ENCODE measurements at regions not wholly inside any gene's neighbourhood (a gene's known extent, or its start where the extent isn't known, plus 50 kb on each side); places are given as distances from the start of the nearest gene placed in this dataset.

- H3K27ac ChIP-seq (ENCODE audit: low read depth, low read length) = no peak overlapping the region
- H3K9me3 ChIP-seq (ENCODE audit: control insufficient read depth in 3 of 3, low read length in 3 of 3) = no peaks in the 10 kb centered on the region
- H3K9ac ChIP-seq (ENCODE audit: low read depth in 1 of 3, low read length in 3 of 3) = no peak overlapping the region
- H3K36me3 ChIP-seq (ENCODE audit: control insufficient read depth in 3 of 3, insufficient read depth in 3 of 3, low read length in 3 of 3) = no peaks in the 10 kb centered on the region
- H3K4me1 ChIP-seq (ENCODE audit: control insufficient read depth in 3 of 3, insufficient read depth in 3 of 3, low read length in 3 of 3) = no peaks in the 10 kb centered on the region
- no peaks in the 10 kb centered on the region for H3K27me3 ChIP-seq (ENCODE audit: control insufficient read depth in 3 of 3, insufficient read depth in 3 of 3, low read length in 3 of 3)
- H3K4me3 ChIP-seq (ENCODE audit: low read length in 3 of 3) = no peak overlapping the region
Measured at GRCh38 chr7:8809320-8809719, 375.9 kb downstream of the NXPH1 start.

- H3K9ac ChIP-seq (ENCODE audit: low read depth in 1 of 3, low read length in 3 of 3) = no peak overlapping the region
- no peaks in the 10 kb centered on the region for H3K4me1 ChIP-seq (ENCODE audit: control insufficient read depth in 3 of 3, insufficient read depth in 3 of 3, low read length in 3 of 3)
- H3K36me3 ChIP-seq (ENCODE audit: control insufficient read depth in 3 of 3, insufficient read depth in 3 of 3, low read length in 3 of 3) = no peaks in the 10 kb centered on the region
- H3K4me3 ChIP-seq (ENCODE audit: low read length in 3 of 3) = no peak overlapping the region
- no peaks in the 10 kb centered on the region for H3K27me3 ChIP-seq (ENCODE audit: control insufficient read depth in 3 of 3, insufficient read depth in 3 of 3, low read length in 3 of 3)
- no peaks in the 10 kb centered on the region for H3K9me3 ChIP-seq (ENCODE audit: control insufficient read depth in 3 of 3, low read length in 3 of 3)
- no peak overlapping the region for H3K27ac ChIP-seq (ENCODE audit: low read depth, low read length)
Measured at GRCh38 chr7:8817448-8818036, 384.1 kb downstream of the NXPH1 start.

GRCh38 chr7:8818406-8818805 lies 385.0 kb downstream of the NXPH1 start:
- Histone ChIP-seq H3K27me3 (ENCODE audit: control insufficient read depth in 3 of 3, insufficient read depth in 3 of 3, low read length in 3 of 3) (no peaks in the 10 kb centered on the region), H3K4me3 (ENCODE audit: low read length in 3 of 3) (no peak overlapping the region), H3K4me1 (ENCODE audit: control insufficient read depth in 3 of 3, insufficient read depth in 3 of 3, low read length in 3 of 3) (no peaks in the 10 kb centered on the region), H3K27ac (ENCODE audit: low read depth, low read length) (no peak overlapping the region), H3K9ac (ENCODE audit: low read depth in 1 of 3, low read length in 3 of 3) (no peak overlapping the region), H3K36me3 (ENCODE audit: control insufficient read depth in 3 of 3, insufficient read depth in 3 of 3, low read length in 3 of 3) (no peaks in the 10 kb centered on the region), H3K9me3 (ENCODE audit: control insufficient read depth in 3 of 3, low read length in 3 of 3) (no peaks in the 10 kb centered on the region)

- no peak overlapping the region for H3K4me3 ChIP-seq (ENCODE audit: low read length in 3 of 3)
- H3K4me1 ChIP-seq (ENCODE audit: control insufficient read depth in 3 of 3, insufficient read depth in 3 of 3, low read length in 3 of 3) = no peaks in the 10 kb centered on the region
- H3K27me3 ChIP-seq (ENCODE audit: control insufficient read depth in 3 of 3, insufficient read depth in 3 of 3, low read length in 3 of 3) = no peaks in the 10 kb centered on the region
- no peak overlapping the region for H3K9ac ChIP-seq (ENCODE audit: low read depth in 1 of 3, low read length in 3 of 3)
- no peaks in the 10 kb centered on the region for H3K9me3 ChIP-seq (ENCODE audit: control insufficient read depth in 3 of 3, low read length in 3 of 3)
- no peaks in the 10 kb centered on the region for H3K36me3 ChIP-seq (ENCODE audit: control insufficient read depth in 3 of 3, insufficient read depth in 3 of 3, low read length in 3 of 3)
- no peak overlapping the region for H3K27ac ChIP-seq (ENCODE audit: low read depth, low read length)
Measured at GRCh38 chr7:8822595-8822994, 389.2 kb downstream of the NXPH1 start.

GRCh38 chr7:8823486-8823885 lies 390.1 kb downstream of the NXPH1 start:
- H3K36me3 ChIP-seq (ENCODE audit: control insufficient read depth in 3 of 3, insufficient read depth in 3 of 3, low read length in 3 of 3) = no peaks in the 10 kb centered on the region
- H3K9ac ChIP-seq (ENCODE audit: low read depth in 1 of 3, low read length in 3 of 3) = no peak overlapping the region
- H3K9me3 ChIP-seq (ENCODE audit: control insufficient read depth in 3 of 3, low read length in 3 of 3) = no peaks in the 10 kb centered on the region
- H3K27ac ChIP-seq (ENCODE audit: low read depth, low read length) = no peak overlapping the region
- no peak overlapping the region for H3K4me3 ChIP-seq (ENCODE audit: low read length in 3 of 3)
- H3K4me1 ChIP-seq (ENCODE audit: control insufficient read depth in 3 of 3, insufficient read depth in 3 of 3, low read length in 3 of 3) = no peaks in the 10 kb centered on the region
- H3K27me3 ChIP-seq (ENCODE audit: control insufficient read depth in 3 of 3, insufficient read depth in 3 of 3, low read length in 3 of 3) = no peaks in the 10 kb centered on the region

GRCh38 chr7:8827329-8827728 lies 393.9 kb downstream of the NXPH1 start:
- Histone ChIP-seq H3K27me3 (ENCODE audit: control insufficient read depth in 3 of 3, insufficient read depth in 3 of 3, low read length in 3 of 3) (no peaks in the 10 kb centered on the region), H3K4me1 (ENCODE audit: control insufficient read depth in 3 of 3, insufficient read depth in 3 of 3, low read length in 3 of 3) (no peaks in the 10 kb centered on the region), H3K27ac (ENCODE audit: low read depth, low read length) (no peak overlapping the region), H3K9me3 (ENCODE audit: control insufficient read depth in 3 of 3, low read length in 3 of 3) (no peaks in the 10 kb centered on the region), H3K4me3 (ENCODE audit: low read length in 3 of 3) (no peak overlapping the region), H3K36me3 (ENCODE audit: control insufficient read depth in 3 of 3, insufficient read depth in 3 of 3, low read length in 3 of 3) (no peaks in the 10 kb centered on the region), H3K9ac (ENCODE audit: low read depth in 1 of 3, low read length in 3 of 3) (no peak overlapping the region)

- H3K27ac ChIP-seq (ENCODE audit: low read depth, low read length) = no peak overlapping the region
- no peaks in the 10 kb centered on the region for H3K9me3 ChIP-seq (ENCODE audit: control insufficient read depth in 3 of 3, low read length in 3 of 3)
- no peak overlapping the region for H3K4me3 ChIP-seq (ENCODE audit: low read length in 3 of 3)
- no peak overlapping the region for H3K9ac ChIP-seq (ENCODE audit: low read depth in 1 of 3, low read length in 3 of 3)
- H3K4me1 ChIP-seq (ENCODE audit: control insufficient read depth in 3 of 3, insufficient read depth in 3 of 3, low read length in 3 of 3) = no peaks in the 10 kb centered on the region
- no peaks in the 10 kb centered on the region for H3K36me3 ChIP-seq (ENCODE audit: control insufficient read depth in 3 of 3, insufficient read depth in 3 of 3, low read length in 3 of 3)
- H3K27me3 ChIP-seq (ENCODE audit: control insufficient read depth in 3 of 3, insufficient read depth in 3 of 3, low read length in 3 of 3) = no peaks in the 10 kb centered on the region
Measured at GRCh38 chr7:8829100-8829499, 395.7 kb downstream of the NXPH1 start.

- Histone ChIP-seq H3K4me3 (ENCODE audit: low read length in 3 of 3) (no peak overlapping the region), H3K9ac (ENCODE audit: low read depth in 1 of 3, low read length in 3 of 3) (no peak overlapping the region), H3K9me3 (ENCODE audit: control insufficient read depth in 3 of 3, low read length in 3 of 3) (no peaks in the 10 kb centered on the region), H3K36me3 (ENCODE audit: control insufficient read depth in 3 of 3, insufficient read depth in 3 of 3, low read length in 3 of 3) (no peaks in the 10 kb centered on the region), H3K27ac (ENCODE audit: low read depth, low read length) (no peak overlapping the region), H3K27me3 (ENCODE audit: control insufficient read depth in 3 of 3, insufficient read depth in 3 of 3, low read length in 3 of 3) (no peaks in the 10 kb centered on the region), H3K4me1 (ENCODE audit: control insufficient read depth in 3 of 3, insufficient read depth in 3 of 3, low read length in 3 of 3) (no peaks in the 10 kb centered on the region)
Measured at GRCh38 chr7:8831376-8831775, 398.0 kb downstream of the NXPH1 start.

- no peaks in the 10 kb centered on the region for H3K36me3 ChIP-seq (ENCODE audit: control insufficient read depth in 3 of 3, insufficient read depth in 3 of 3, low read length in 3 of 3)
- H3K27me3 ChIP-seq (ENCODE audit: control insufficient read depth in 3 of 3, insufficient read depth in 3 of 3, low read length in 3 of 3) = no peaks in the 10 kb centered on the region
- H3K9ac ChIP-seq (ENCODE audit: low read depth in 1 of 3, low read length in 3 of 3) = no peak overlapping the region
- H3K9me3 ChIP-seq (ENCODE audit: control insufficient read depth in 3 of 3, low read length in 3 of 3) = no peaks in the 10 kb centered on the region
- H3K27ac ChIP-seq (ENCODE audit: low read depth, low read length) = no peak overlapping the region
- no peak overlapping the region for H3K4me3 ChIP-seq (ENCODE audit: low read length in 3 of 3)
- no peaks in the 10 kb centered on the region for H3K4me1 ChIP-seq (ENCODE audit: control insufficient read depth in 3 of 3, insufficient read depth in 3 of 3, low read length in 3 of 3)
Measured at GRCh38 chr7:8833355-8833754, 399.9 kb downstream of the NXPH1 start.

- Histone ChIP-seq H3K9me3 (ENCODE audit: control insufficient read depth in 3 of 3, low read length in 3 of 3) (no peaks in the 10 kb centered on the region), H3K36me3 (ENCODE audit: control insufficient read depth in 3 of 3, insufficient read depth in 3 of 3, low read length in 3 of 3) (no peaks in the 10 kb centered on the region), H3K27ac (ENCODE audit: low read depth, low read length) (no peak overlapping the region), H3K9ac (ENCODE audit: low read depth in 1 of 3, low read length in 3 of 3) (no peak overlapping the region), H3K27me3 (ENCODE audit: control insufficient read depth in 3 of 3, insufficient read depth in 3 of 3, low read length in 3 of 3) (no peaks in the 10 kb centered on the region), H3K4me3 (ENCODE audit: low read length in 3 of 3) (no peak overlapping the region), H3K4me1 (ENCODE audit: control insufficient read depth in 3 of 3, insufficient read depth in 3 of 3, low read length in 3 of 3) (no peaks in the 10 kb centered on the region)
Measured at GRCh38 chr7:8841171-8841570, 407.8 kb downstream of the NXPH1 start.

- H3K9me3 ChIP-seq (ENCODE audit: control insufficient read depth in 3 of 3, low read length in 3 of 3) = no peaks in the 10 kb centered on the region
- no peaks in the 10 kb centered on the region for H3K36me3 ChIP-seq (ENCODE audit: control insufficient read depth in 3 of 3, insufficient read depth in 3 of 3, low read length in 3 of 3)
- no peak overlapping the region for H3K9ac ChIP-seq (ENCODE audit: low read depth in 1 of 3, low read length in 3 of 3)
- no peak overlapping the region for H3K4me3 ChIP-seq (ENCODE audit: low read length in 3 of 3)
- no peak overlapping the region for H3K27ac ChIP-seq (ENCODE audit: low read depth, low read length)
- no peaks in the 10 kb centered on the region for H3K4me1 ChIP-seq (ENCODE audit: control insufficient read depth in 3 of 3, insufficient read depth in 3 of 3, low read length in 3 of 3)
- H3K27me3 ChIP-seq (ENCODE audit: control insufficient read depth in 3 of 3, insufficient read depth in 3 of 3, low read length in 3 of 3) = no peaks in the 10 kb centered on the region
Measured at GRCh38 chr7:8871716-8872115, 438.3 kb downstream of the NXPH1 start.

All from skeletal muscle tissue (tissue), 3 donors.